Fibroblast of the aortic adventitia (primary cell): ENCODE measurements at regions not wholly inside any gene's neighbourhood (a gene's known extent, or its start where the extent isn't known, plus 50 kb on each side); places are given as distances from the start of the nearest gene placed in this dataset.

Experiments used
- DNase-seq: peaks from one replicate; pipeline ENCODE4 v3.0.0-alpha.2; 2010; ENCODE audit warnings: low read depth
- H3K4me3 ChIP-seq: 2 replicates; pipeline ENCODE4 v1.5.1; 2011; ENCODE audit warnings: low read depth, mild to moderate bottlenecking, control low read depth, low read length, moderate library complexity
- CTCF ChIP-seq: IDR thresholded peaks from 2 replicates; pipeline ENCODE4 v1.5.1; 2011; ENCODE audit warnings: mild to moderate bottlenecking, low read length, control low read depth, inconsistent platforms; ENCODE audit not compliant: insufficient read depth

DNA sequence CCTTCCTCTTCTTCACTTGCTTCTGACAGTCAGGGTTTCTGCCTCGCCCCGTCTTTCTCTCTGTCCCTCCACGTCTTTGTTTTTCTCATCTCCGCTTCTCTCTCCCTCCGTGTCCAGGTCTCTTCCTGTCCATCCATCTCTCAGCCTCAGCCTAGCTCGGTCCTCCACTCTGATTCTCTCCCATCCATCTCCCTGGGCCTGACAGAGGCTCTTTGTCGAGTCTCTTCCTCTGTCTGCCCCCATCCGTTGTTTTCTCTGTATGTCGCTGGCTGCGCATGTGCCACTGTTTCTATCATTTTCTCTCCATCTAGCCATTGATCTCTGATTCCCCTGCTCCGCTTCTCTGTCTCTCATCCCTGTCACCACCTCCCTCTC is 328.9 kb upstream of the TBX3 start:
- H3K4me3 ChIP-seq = no peak overlapping the region
- no peak for DNase-seq
- no peak for TF ChIP-seq CTCF

DNA sequence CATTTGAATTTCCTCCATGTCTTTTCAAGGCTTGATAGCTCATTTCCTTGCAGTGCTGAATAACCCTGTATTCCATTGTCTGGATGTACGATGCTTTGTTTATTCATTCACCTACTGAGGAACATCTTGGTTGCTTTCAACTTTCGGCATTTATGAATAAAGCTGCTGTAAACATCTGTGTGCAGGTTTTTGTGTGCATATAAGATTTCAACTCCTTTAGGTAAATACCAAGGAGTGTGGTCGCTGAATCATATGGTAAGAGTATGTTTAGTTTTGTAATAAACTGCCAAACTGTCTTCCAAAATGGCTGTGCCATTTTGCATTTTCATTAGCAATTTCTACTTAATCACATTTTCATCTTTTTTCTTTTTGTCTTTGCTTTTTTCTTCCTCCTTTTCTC is 327.7 kb upstream of the TBX3 start:
- no peak for DNase-seq
- no peak overlapping the region for H3K4me3 ChIP-seq
- TF ChIP-seq CTCF = no peak

DNA sequence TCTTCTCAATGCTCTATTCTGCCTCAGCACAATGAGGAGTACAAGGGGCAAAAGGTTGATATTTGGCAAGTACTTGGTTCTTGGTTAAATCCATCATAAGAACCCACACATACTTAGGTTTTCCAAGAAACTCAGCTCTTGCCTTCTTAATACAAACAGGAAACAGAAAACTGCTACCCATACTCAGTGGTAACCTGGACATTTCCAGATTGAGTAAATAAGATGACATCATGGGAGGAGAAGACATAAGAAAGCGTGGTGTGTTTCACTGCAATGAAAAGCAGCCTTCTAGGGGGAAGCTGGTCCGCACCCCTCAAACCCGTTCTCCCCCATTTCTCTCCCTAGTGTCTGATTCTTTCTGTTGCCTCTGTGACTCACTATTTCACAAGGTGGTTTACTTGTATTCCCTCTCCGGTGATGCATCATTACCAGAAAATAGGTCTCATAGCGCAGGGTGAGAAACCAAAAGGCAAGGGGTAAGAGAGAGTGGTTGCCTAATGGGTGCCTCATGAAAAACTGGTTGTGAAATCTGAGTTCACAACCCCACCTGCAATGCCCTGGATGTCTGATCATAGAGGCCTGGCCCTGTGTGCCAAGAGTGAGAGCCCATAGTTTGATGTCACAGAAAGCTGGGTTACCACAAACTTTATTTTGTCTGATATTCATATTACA is 326.5 kb upstream of the TBX3 start:
- DNase-seq = no peak
- H3K4me3 ChIP-seq = no peak overlapping the region
- no peak for TF ChIP-seq CTCF

- no peak for TF ChIP-seq CTCF
- DNase-seq = no peak
- no peak overlapping the region for H3K4me3 ChIP-seq
Observed at GRCh38 chr12:115008929-115009328, 325.0 kb upstream of the TBX3 start.

DNA sequence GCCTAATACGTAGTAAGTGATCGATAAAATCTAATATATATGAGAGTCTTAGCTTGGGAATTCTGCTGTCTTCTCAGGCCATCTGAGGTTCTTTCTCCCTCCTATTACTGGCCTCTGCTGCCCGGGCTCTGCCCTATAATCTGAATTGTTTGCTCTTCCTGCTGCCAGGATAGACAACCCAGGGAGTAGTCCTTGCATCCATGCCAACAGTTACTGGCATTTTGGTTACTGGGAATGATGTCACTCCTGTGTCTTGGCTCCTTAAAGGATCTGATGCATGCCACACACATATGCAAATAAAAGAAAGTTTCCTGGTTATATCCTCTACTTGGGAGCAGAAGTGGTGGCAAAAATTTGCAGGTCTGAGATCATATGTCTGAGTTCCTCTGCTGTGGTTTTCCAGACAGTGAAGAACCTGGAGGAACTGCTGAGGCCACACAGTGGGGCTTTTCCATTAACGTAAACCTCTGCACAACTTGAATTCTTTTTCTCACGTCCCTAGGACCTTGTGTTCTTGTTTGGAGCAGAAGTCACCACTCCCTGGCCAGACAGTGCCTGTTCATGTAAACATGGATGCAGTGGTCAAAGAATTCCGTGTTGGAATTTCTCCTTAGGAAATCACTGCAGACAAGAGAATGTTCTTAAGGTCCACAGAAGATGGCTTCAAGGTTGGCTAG is 320.6 kb upstream of the TBX3 start:
- DNase-seq = no peak
- TF ChIP-seq CTCF = no peak
- H3K4me3 ChIP-seq = no peak overlapping the region

DNA sequence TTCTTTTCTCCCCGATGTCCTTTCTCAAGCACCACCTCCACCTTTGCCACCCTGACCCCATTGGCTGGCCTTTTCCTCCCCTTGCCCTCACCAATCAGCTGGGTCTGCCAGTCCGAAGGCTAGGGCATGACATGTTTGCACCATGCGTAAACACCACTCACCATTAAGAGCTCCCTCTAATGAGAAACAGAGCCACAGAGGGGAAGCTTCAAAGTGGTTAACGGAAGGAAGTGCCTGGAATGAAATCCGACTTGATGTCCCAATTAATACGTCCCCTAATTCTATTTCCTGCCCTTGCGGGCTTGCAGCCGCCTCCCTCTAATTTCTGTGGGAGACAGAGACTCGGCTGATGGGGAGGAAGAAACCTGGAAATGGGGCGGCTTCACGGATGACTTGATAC is 318.5 kb upstream of the TBX3 start:
- no peak for TF ChIP-seq CTCF
- no peak overlapping the region for H3K4me3 ChIP-seq
- DNase-seq = no peak
